ENCODE measurements at regions not wholly inside any gene's neighbourhood (a gene's known extent, or its start where the extent isn't known, plus 50 kb on each side); places are given as distances from the start of the nearest gene placed in this dataset.

DNA sequence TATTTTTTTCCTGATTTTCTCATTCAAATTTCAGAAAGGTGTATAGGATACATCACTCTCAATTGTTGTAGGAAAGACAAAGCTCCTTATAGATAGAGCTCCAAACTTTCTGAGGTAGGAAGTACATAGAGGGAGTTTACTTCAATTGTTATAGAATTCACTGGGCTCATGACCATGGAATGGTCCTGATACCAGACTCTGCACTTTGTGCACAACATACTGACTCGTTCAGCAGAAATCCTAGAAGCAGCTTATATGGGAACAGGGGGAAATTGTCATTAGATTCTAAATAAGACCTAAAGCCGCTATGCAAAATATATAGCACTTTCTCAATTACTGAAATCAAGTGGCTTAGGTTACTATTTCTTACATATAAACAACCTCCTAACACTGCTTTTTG is 240.5 kb upstream of the TUSC1 start:
- intact Hi-C loops (cut with DNase I) = no loop called here
- ATAC-seq (no peak), DNase-seq (no peak)
- TF ChIP-seq, protein P1, sequence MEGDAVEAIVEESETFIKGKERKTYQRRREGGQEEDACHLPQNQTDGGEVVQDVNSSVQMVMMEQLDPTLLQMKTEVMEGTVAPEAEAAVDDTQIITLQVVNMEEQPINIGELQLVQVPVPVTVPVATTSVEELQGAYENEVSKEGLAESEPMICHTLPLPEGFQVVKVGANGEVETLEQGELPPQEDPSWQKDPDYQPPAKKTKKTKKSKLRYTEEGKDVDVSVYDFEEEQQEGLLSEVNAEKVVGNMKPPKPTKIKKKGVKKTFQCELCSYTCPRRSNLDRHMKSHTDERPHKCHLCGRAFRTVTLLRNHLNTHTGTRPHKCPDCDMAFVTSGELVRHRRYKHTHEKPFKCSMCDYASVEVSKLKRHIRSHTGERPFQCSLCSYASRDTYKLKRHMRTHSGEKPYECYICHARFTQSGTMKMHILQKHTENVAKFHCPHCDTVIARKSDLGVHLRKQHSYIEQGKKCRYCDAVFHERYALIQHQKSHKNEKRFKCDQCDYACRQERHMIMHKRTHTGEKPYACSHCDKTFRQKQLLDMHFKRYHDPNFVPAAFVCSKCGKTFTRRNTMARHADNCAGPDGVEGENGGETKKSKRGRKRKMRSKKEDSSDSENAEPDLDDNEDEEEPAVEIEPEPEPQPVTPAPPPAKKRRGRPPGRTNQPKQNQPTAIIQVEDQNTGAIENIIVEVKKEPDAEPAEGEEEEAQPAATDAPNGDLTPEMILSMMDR (IDR thresholded peaks at IDR 0.05) = no peak
- no peaks in the 10 kb centered on the region for H3K27me3 ChIP-seq (ENCODE audit: insufficient read depth in 3 of 3, low read length in 2 of 3)
- no peaks in the 10 kb centered on the region for H3K9me3 ChIP-seq
- H3K4me3 ChIP-seq = no peak overlapping the region
- H3K36me3 ChIP-seq (ENCODE audit: insufficient read depth in 1 of 2, low read depth in 1 of 2) = no peaks in the 10 kb centered on the region
- H3K27ac ChIP-seq = no peak overlapping the region
- WGBS, 3 donors = 65 to 74% (median 69%) methylated on average over 2 of the region's 2 CpGs
- no peaks in the 10 kb centered on the region for H3K4me1 ChIP-seq

DNA sequence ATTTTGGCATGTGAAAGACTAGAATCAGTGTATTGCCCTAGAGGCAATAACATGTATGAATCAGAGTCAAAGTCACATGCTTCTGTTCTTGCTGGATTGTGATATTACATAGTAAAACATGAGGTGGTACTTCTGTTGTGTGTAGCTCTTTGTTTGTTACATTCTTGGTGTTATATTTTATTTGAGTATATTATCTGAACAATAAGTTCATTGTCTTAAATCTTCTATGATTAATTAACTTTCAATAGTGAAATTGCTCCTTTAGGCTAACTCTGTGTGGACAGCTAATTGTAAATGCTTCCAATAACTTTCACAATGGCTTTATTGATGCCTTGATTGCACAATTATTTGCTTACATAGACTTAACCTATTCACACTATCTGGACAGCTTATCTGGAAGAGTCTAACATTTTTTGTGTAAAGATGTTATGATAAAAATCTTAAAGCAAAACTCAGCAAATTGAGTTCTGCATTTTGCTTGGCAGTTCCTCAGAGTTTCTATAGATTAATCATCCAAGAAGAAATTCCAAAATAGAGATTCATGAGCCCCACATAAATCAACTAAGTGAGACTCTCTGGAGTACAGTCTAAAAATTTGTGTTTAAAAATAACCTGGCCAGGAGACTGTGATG is 239.6 kb upstream of the TUSC1 start:
- H3K27ac ChIP-seq = no peak overlapping the region
- intact Hi-C loops (cut with DNase I) = no loop called here
- no peak for DNase-seq
- no peaks in the 10 kb centered on the region for H3K9me3 ChIP-seq
- no peaks in the 10 kb centered on the region for H3K27me3 ChIP-seq (ENCODE audit: insufficient read depth in 3 of 3, low read length in 2 of 3)
- H3K4me3 ChIP-seq = no peak overlapping the region
- H3K36me3 ChIP-seq (ENCODE audit: insufficient read depth in 1 of 2, low read depth in 1 of 2) = no peaks in the 10 kb centered on the region
- no peak for ATAC-seq
- TF ChIP-seq, protein P1 (IDR thresholded peaks at IDR 0.05) = no peak
- H3K4me1 ChIP-seq = no peaks in the 10 kb centered on the region

DNA sequence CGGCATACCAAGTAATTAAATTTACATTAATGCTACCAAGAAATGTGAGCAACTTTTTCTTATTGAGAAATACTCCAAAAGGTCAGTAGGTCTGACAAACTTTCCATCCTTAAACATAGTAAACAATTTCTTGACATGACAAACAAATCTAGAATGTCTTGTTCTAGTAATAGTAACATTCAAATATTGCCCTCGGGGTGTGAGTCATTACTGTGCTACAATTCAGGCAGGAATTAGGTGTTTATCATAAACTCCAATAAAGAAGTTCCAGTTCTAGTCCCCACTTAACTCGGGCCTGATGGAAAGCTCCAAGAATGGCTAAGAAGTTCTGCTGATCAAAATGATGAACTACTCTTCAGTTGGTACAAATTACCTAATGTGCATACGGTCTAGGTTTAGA is 235.6 kb upstream of the TUSC1 start:
- TF ChIP-seq, protein P1 (IDR thresholded peaks at IDR 0.05) = no peak
- 77 to 78% (median 78%) methylated on average over 4 of the region's 4 CpGs for WGBS, 3 donors

GRCh38 chr9:25904701-25905100 is 226.5 kb upstream of the TUSC1 start:
- TF ChIP-seq, protein P1 (IDR thresholded peaks at IDR 0.05) = no peak
- Histone ChIP-seq H3K36me3 (ENCODE audit: insufficient read depth in 1 of 2, low read depth in 1 of 2) (no peaks in the 10 kb centered on the region), H3K27me3 (ENCODE audit: insufficient read depth in 3 of 3, low read length in 2 of 3) (no peaks in the 10 kb centered on the region), H3K4me3 (no peak overlapping the region), H3K27ac (no peak overlapping the region), H3K4me1 (no peaks in the 10 kb centered on the region), H3K9me3 (no peaks in the 10 kb centered on the region)
- ATAC-seq (no peak), DNase-seq (no peak)
- intact Hi-C loops (cut with DNase I) = no loop called here
- 48 to 84% (median 56%) methylated on average over 1 of the region's 1 CpG for WGBS, 3 donors

More for the DNA sequence above, 235.6 kb upstream of the TUSC1 start:
- DNase-seq (no peak), ATAC-seq (no peak)
- H3K4me3 ChIP-seq = no peak overlapping the region
- intact Hi-C loops (cut with DNase I) = no loop called here
- no peaks in the 10 kb centered on the region for H3K27me3 ChIP-seq (ENCODE audit: insufficient read depth in 3 of 3, low read length in 2 of 3)
- no peaks in the 10 kb centered on the region for H3K9me3 ChIP-seq
- H3K27ac ChIP-seq = no peak overlapping the region
- H3K36me3 ChIP-seq (ENCODE audit: insufficient read depth in 1 of 2, low read depth in 1 of 2) = no peaks in the 10 kb centered on the region
- H3K4me1 ChIP-seq = no peaks in the 10 kb centered on the region

DNA sequence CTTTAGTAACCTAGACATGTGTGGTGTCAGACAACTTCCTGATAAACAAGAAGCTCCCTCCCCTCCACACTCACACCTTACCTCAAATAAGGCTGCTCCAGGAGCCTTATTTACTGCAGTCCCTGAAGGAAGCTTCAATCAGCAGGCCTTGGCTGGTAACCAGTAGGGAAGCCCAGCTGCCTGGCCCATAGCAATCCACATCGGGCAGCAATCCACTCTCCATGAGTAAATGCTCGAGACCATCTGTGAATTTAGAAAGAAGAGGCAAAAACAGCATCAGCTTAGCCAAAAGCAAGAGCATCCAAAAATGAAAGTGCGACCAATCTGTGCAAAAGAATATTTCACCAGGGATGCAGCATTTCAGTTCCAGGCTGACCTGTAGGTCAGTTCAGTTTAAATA is 213.3 kb upstream of the TUSC1 start:
- 26 to 58% (median 30%) methylated on average over 3 of the region's 3 CpGs for WGBS, 3 donors
- H3K9me3 ChIP-seq = no peaks in the 10 kb centered on the region
- no peak overlapping the region for H3K27ac ChIP-seq
- no peaks in the 10 kb centered on the region for H3K4me1 ChIP-seq
- H3K27me3 ChIP-seq (ENCODE audit: insufficient read depth in 3 of 3, low read length in 2 of 3) = no peaks in the 10 kb centered on the region
- H3K36me3 ChIP-seq (ENCODE audit: insufficient read depth in 1 of 2, low read depth in 1 of 2) = no peaks in the 10 kb centered on the region
- DNase-seq = no peak
- ATAC-seq = no peak
- H3K4me3 ChIP-seq = no peak overlapping the region
- intact Hi-C loops (cut with DNase I) = no loop called here
- TF ChIP-seq, protein P1 (IDR thresholded peaks at IDR 0.05) = no peak

Data from psoas muscle (tissue), 7 donors.